ENCODE measurements at regions not wholly inside any gene's neighbourhood (a gene's known extent, or its start where the extent isn't known, plus 50 kb on each side); places are given as distances from the start of the nearest gene placed in this dataset.

DNA sequence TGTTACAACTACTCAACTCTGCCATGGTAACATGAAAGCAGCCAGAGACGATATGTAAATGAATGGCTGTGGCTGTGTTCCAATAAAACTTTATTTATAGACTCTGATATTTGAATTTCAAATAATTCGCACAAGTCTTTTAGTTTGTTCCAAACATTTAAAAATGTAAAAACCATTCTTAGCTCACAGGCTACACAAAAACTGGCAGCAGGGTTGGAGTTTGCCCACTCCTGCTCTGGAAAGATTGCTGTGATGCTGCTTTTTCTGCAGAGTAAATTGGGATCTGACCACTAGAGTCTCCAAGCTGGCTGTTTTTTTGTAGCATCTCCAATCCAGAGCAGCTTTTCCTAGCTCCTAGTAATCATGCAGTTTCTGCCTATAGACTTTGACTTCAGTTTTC, 157.5 kb downstream of the CHRM3 start:
- no peak for TF ChIP-seq CTCF (IDR thresholded peaks at IDR 0.05 in 4 of 5, conservative IDR thresholded peaks at IDR 0.05 in 1 of 5)
- no peak for TF ChIP-seq POLR2A (IDR thresholded peaks at IDR 0.05)

Measured in gastrocnemius medialis (tissue), 4 donors.